Left ventricle myocardium superior (tissue), 1 donor: ENCODE measurements at regions not wholly inside any gene's neighbourhood (a gene's known extent, or its start where the extent isn't known, plus 50 kb on each side); places are given as distances from the start of the nearest gene placed in this dataset.

Experiments used
- ATAC-seq: fragments of 200-7000 bp; cut with Tn5 transposase; one replicate; pipeline ENCODE4 v1.9.1; 2020; ENCODE audit warnings: mild to moderate bottlenecking, moderate library complexity
- DNase-seq: peaks from one replicate; pipeline ENCODE4 v3.0.0-alpha.2; 2020
- intact Hi-C: fragments of 100-400 bp; cut with micrococcal nuclease; formaldehyde crosslinking; loops from one replicate; pipeline ENCODE4 v1.11.0; 2022
- donor health status: DM: no; HTN: yes; CAD: no; lungs with severe emphysema.

DNA sequence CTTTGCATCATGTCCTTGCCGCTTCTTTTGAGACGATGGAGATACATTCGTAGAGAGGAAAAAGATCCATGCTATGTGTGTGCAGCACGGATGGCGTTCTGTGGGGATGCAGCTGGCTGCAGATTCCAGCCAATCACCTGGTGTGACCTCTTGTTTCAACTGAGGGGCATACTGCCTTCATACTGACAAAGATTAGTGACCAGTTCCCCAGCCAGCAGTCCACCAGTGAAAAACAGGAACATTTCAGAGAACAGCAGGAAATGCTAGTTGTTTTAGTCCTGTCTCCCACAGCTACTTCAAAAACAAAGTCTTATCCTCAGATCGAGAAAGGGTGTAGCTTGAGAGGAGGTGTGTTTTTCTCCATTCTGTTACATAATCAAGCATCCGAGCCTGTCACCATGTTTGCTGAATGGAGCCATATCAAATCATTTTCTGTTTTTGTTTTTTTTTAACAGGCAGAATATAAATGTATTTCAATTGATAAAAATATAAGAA is 255.7 kb upstream of the FMN2 start:
- DNase-seq (no peak), ATAC-seq (no peak)
- intact Hi-C loops: no loop called here

DNA sequence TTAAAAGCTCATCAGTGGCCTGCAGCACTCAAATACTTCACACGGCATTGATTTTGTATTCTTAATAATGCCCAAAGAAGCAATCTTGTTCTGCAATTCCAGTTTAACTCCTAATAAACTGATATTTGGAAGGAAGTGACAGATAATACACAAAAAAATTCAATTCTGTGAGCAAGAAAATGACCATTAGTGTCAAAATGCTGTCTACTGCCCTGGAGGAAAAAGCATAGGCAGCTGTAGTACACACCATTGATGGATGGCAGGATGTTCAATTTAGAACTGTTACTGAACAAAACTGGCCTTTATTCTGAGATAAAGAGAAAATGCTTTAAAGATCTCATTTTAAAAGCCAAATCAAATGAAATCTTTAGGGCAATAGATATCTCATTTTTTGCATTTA is 251.3 kb upstream of the FMN2 start:
- DNase-seq (no peak), ATAC-seq (no peak)
- intact Hi-C loops: no loop called here

DNA sequence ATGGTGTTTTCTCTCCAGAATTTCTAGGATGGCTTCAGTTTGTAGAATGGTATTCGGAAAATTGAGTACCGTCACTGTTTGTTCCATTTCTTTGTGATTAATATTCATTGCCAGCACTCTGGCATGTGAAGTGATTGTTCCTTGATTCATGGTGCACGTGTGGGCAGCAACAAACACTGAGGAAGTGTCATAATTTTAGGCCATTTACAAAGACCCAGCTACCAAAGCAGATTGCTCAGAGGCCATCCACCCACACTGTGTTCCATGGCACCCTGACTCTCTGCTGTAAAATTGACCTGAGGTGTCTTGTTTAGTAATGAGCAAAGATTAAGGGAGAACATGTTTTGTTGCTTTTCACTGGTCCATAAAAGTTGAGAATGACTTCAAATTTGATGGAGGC is 250.9 kb upstream of the FMN2 start:
- DNase-seq (no peak), ATAC-seq (no peak)
- intact Hi-C loops: no loop called here

DNA sequence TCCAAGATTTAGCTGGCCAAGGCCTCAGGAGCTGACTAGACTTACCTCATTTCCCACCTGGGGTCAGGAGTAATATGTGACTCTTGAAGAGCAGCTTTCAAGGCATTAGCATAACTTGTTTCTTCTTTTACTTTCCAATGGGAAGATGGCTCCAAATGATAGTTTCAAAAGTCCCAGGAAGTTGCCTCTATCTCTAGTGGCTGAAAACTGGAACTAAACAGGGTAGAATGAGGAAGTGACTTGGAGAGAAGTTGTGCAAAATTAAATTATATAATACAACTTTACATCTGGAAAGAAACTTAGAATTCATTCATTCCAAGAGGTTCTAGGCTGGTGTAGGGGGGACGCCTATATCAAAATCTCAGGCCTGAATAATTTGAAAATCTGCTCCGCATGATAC is 250.1 kb upstream of the FMN2 start:
- DNase-seq (no peak), ATAC-seq (no peak)
- intact Hi-C loops: no loop called here

DNA sequence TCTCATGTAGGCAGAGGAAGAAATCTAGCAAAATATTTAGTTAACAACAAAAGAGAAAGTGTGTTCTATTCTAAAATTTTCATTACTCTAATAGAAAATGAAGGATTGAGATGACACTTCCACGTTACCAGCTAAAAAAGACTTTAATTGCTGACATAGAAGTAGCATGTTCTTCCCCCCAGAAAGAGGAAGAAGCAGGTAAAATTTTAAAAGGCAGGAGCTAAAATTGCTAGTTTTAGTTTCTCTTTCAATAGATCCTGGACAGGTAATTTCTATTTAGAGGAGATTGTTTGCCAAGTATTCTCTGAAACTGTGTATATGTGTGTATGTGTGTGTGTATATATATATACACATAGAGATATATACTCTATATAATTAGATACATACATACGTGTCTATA is 248.1 kb upstream of the FMN2 start:
- no peak for DNase-seq
- intact Hi-C loops: no loop called here
- no peak for ATAC-seq

DNA sequence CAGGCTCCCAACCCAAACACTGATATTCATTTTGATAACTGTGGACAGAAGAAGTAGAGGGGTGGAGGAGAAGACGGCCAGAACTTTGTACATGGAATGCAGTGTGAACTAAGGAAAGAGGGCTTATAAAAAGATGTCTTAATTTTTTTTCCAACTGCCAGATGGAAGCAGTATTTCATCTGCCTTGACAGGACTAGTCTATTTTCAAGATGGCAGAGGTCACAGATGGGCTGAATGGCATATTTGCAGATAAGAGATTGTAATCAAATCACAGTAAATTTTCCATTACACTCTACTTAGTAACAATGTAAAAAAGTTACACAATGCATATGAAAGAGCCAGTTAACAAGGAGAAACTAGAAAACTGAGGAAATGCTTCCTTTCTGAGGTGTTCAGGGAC is 246.8 kb upstream of the FMN2 start:
- no peak for DNase-seq
- intact Hi-C loops: no loop called here
- no peak for ATAC-seq

- ATAC-seq (no peak), DNase-seq (no peak)
- intact Hi-C loops: no loop called here
Observed at GRCh38 chr1:239854922-239855321, 236.8 kb upstream of the FMN2 start.

- intact Hi-C loops: no loop called here
- ATAC-seq (no peak), DNase-seq (no peak)
Observed at GRCh38 chr1:239856067-239856466, 235.6 kb upstream of the FMN2 start.

GRCh38 chr1:239856924-239857323 is 234.8 kb upstream of the FMN2 start:
- ATAC-seq (no peak), DNase-seq (no peak)
- intact Hi-C loops: no loop called here

DNA sequence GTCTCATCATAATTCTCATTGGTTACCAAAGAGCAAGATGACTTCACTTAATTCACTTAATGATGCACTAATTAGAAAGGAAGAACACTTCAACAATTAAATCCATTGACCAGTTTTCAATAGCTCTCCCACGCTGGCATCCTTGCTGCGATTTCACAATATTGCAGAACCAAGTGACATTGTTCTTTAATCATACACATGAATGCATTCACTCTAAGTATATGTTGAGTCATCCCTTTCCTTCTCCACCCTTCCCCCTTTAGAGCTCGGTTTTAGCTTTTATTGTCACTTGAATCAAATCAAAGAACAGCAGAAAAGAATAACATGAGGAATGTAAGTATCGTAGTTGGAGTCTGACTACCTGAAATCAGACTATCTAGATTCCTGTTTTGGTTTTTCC is 233.6 kb upstream of the FMN2 start:
- ATAC-seq: no peak
- no peak for DNase-seq
- intact Hi-C loops: no loop called here

DNA sequence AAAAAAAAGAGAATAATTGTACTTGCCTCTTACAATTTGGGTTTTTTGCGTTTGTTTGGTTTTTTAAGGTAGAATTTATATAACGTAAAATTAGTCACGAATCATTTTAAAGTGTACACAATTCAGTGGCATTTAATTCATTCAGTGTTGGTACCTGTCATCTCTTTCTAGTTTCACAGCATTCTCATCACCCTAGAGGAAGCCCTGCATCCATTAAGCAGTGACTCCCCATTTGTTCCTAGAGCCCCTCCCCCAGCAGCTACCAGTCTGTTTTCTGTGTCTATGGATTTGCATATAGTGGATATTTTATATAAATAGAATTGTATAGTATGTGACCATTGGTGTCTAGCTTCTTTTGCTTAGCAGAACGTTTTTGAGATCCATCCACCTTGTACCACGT is 233.2 kb upstream of the FMN2 start:
- DNase-seq (no peak), ATAC-seq (no peak)
- intact Hi-C loops: no loop called here

DNA sequence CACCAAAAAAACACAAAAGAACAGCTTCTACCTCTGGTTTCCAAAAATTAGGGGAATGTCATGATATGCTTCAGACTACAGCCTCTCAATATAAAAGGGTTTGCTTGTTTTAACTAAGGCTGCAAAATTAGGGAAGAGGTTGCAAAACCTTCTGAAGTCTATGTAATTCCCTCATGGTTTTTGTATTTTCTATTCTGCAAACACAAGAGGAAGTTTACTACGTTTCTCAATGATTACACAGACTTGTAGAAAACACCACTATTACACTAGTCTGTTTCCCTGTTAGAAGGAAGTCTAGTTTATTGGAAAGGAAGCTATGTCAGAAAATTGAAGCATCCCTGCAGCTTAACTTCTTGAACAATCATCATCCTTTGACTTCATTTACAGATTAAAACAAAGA is 229.7 kb upstream of the FMN2 start:
- intact Hi-C loops: no loop called here
- no peak for ATAC-seq
- no peak for DNase-seq

- intact Hi-C loops: no loop called here
- no peak for DNase-seq
- no peak for ATAC-seq
Observed at GRCh38 chr1:239868058-239868832, 223.4 kb upstream of the FMN2 start.

DNA sequence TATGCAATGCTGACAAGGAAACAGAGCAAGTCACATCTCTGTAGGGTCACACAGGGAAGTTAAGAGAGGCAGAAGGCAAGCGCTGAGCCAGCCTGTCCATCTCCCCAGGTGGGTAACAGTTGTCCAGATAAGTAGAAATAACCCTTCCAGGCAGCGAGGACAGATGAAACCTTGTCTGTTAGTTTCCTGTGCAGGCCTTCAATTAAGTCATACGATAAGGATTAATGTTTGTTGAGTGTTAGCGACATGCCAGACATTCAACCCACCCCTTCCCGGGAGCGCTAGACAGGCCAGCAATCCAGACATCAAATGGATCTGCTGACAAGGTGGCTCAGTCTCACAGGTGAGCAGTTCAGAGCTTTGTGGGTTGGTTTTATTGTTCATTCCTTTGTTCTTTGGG is 221.5 kb upstream of the FMN2 start:
- no peak for DNase-seq
- intact Hi-C loops: no loop called here
- ATAC-seq: no peak

GRCh38 chr1:239872626-239873025 is 219.1 kb upstream of the FMN2 start:
- ATAC-seq (no peak), DNase-seq (no peak)
- intact Hi-C loops: no loop called here

- ATAC-seq: no peak
- DNase-seq: no peak
- intact Hi-C loops: no loop called here
Observed at GRCh38 chr1:239874831-239875230, 216.9 kb upstream of the FMN2 start.

GRCh38 chr1:239879321-239880170 is 212.1 kb upstream of the FMN2 start:
- no peak for DNase-seq
- intact Hi-C loops: no loop called here
- ATAC-seq: peak; percentile 47

GRCh38 chr1:239882967-239883366 is 208.7 kb upstream of the FMN2 start:
- intact Hi-C loops: no loop called here
- DNase-seq: no peak
- no peak for ATAC-seq

DNA sequence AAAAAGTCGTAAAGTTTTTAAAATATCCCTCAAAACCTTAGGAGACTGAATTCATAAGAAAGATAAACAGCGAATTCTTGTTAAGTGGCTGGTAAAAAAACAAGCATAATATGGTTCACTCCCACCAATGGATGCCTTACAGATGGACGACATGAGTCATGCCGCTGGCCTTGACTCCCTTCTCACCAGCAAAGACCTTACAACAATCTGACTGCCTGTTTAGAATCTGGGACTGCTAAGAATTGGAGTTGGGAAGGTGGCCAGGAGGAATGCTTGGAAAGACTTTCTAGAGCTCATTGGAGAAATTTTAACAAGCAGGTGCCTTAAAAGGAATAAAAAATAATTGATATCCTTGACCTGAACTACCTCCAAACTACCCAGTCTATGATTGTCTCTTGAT is 206.9 kb upstream of the FMN2 start:
- intact Hi-C loops: no loop called here
- ATAC-seq: no peak
- DNase-seq: no peak

DNA sequence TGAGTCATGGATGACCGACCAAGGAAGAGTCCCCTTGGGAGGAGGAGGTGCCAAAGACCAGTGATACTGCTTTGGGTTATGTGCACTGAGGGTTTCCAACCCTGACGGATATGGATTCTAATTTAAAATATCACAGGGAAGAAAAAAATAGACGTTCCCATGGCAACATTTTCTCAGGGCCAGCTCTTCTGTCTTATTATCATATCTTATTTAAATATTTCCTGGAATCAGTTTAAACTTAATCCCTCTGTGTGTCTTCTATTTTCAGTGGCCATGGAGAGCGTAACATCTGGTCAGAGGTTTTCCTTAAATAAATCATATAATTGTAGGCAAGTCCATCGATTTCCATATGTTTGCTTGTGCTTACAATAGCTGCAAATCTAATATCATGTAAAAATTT is 205.4 kb upstream of the FMN2 start:
- ATAC-seq (no peak), DNase-seq (no peak)
- intact Hi-C loops: no loop called here

DNA sequence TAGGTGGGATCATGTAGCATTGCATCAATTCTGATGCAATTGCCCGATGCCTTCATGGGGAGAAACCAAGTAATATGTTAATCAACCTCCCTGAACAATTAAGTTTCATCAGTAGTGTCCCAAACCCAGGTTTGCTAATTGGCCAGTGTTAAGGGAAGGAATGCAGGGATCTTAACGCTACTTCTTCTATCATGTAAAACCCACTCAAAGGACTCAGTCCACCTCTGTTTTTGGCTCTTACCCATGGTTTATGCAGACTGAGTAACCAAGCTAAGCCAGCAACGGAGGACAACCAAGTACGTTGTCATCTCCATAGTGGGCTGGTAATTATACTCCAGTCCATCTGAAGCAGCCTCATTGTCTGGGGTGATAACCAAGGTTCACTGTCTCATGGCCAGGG is 203.0 kb upstream of the FMN2 start:
- no peak for ATAC-seq
- intact Hi-C loops: no loop called here
- no peak for DNase-seq
